ENCODE measurements at regions not wholly inside any gene's neighbourhood (a gene's known extent, or its start where the extent isn't known, plus 50 kb on each side); places are given as distances from the start of the nearest gene placed in this dataset.
"Not testable (repeated sequence)": the region's sequence is repeated elsewhere in the genome, so short reads cannot be mapped to it uniquely, and the experiment has no call there.

DNA sequence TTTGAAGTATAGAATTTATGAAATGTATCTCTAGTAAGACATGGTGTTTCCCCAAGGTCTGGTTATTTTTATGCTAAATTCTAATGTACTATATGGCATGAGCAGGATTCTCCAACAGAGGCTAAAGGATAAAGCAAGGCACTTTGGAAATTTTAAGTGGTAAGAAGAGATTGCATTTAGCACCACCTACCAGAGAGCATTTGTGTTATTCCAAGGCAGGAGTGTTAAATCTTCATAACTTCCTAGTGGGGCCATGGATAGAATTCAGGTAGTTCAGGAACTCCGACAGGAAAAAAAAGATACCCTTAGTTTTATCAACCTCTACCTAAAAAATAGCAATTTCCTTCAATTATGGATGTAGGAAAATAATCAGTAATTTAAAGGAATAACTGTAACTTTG, 497.4 kb upstream of the CRIM1 start:
- DNase-seq (ENCODE audit: extremely low spot score, insufficient read length, low read depth) (no peak), FAIRE-seq (no peak)

DNA sequence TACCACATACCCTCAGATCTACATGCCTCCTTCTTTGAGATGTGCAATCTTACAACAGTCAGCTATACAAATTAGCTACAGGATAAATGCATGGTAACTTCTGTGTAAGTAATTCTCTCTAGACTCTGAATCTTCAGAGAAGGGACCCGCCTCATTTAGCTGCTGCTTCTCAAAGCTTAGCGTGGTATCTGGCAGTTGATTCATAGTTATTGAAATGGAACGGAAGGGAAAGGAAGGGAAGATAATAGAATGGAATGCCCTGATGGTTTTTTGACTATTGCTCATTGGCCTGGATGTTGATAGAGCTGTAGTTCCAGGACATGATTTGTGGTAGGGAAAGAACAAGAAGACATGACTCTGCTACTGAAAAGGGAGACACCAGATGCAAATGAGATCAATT, 498.1 kb upstream of the CRIM1 start:
- DNase-seq (ENCODE audit: extremely low spot score, insufficient read length, low read depth), result no peak

DNA sequence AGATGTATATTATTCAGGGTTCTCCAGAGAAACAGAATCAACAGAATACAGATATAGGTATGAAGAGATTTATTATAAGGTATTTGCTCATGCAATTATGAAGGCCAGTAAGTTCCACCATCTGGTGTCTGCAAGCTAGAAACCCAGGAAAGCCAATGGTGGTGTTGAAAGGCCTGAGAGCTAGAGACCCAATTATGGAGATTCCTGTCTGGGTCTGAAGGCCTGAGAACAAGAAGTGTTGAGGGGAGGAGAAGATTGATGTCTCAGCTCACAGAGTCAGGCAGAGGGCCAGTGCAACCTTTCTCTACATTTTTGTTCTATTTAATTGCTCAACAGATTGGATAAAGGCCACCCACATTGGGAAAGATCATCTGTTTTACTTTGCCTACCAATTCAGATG, 524.2 kb upstream of the CRIM1 start:
- FAIRE-seq (no peak), DNase-seq (ENCODE audit: extremely low spot score, insufficient read length, low read depth) (no peak)

More for the DNA sequence above, 498.1 kb upstream of the CRIM1 start:
- no peak for FAIRE-seq

DNA sequence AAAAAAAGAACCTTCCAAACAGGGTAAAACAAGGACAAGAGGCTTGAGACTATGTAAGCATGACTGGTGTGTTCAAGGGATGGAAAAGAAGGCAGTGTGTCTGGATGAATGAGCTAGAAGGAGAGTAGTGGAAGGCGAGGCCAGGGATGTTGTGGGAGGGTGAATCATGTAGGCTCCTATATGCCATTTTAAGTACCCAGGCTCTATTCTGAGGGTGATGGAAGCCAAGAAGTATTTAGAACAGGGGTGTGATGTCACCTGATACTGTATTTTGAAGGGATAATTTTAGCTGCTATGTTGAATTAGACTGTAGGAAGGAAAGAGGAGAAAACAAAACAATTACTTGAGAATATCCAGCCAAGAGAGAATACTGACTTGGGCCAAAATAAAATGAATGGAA, 524.7 kb upstream of the CRIM1 start:
- DNase-seq (ENCODE audit: extremely low spot score, insufficient read length, low read depth), result no peak
- no peak for FAIRE-seq

DNA sequence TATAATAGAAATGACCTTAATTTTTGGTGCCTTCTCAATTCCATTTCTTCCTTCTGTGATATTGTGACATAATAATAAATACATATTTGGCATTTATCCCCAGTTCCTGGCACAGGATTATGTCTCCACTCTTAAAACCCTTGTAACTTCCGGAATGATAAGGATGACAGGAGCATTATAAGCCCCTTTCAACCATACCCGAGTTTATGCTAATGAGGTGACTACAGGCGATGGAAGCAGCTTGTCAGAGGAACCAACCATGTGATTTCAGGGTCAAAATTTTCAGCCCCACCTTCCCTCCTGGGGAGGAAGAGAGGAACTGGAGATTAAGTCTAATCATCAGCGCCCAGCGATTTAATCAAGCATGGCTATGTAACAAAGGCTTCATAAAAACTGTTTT, 528.5 kb upstream of the CRIM1 start:
- FAIRE-seq, result no peak
- DNase-seq (ENCODE audit: extremely low spot score, insufficient read length, low read depth), result no peak

DNA sequence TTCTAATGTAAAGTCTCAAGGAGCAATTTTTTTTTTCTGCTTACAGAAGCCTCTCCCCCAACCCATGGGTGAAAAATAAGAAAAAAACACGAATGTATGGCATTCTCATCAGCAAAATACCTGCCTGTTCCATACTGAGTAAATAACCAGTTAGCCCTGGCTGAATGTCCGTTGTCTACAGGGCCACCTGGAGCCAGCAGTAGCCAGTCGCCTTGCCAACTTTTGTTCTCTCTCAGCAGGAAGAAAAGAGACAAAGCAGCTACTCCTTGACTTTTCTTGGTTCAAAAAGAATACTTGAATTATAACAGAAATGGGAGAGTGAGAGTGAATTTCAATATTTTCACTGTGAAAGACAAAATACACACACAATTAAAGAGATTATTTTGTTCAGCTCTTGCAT, 532.9 kb upstream of the CRIM1 start:
- FAIRE-seq, result no peak
- no peak for DNase-seq (ENCODE audit: extremely low spot score, insufficient read length, low read depth)

DNA sequence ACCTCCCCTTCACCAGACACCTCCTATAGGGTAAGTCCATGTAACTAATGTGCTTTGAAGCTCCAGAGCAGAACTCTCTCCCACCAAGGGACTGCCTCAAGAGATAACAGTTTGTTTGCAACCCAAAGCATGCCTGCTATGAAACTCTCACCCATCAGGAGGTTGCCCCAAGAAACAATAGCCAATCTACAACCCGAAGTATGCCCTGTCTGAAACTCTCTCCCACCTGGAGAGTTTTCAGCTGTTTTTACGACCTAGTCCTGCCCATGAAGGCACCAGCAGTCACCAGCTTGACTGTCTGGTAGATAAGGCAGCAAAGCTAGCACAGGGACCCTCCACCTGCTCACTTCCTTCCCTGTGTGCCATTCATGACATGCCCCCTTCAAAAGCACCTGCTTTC, 533.9 kb upstream of the CRIM1 start:
- no peak for DNase-seq (ENCODE audit: extremely low spot score, insufficient read length, low read depth)
- no peak for FAIRE-seq

DNA sequence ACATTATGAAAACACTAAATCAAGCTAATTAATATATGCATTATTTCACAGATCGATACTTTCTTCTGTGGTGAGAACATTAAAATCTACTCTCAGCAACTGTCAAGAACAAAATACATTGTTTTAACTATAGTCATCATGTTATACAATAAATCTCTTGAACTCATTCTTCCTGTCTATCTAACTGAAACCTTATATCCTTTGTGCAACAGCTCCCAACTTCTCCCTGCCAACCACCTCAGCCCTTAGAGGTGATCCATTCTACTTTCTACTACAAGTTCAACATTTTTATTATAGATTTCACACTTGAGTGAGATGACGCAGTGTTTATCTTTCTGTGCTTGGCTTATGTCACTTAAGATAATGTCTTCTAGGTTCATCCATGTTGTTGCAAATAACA, 535.2 kb upstream of the CRIM1 start:
- no peak for FAIRE-seq

DNA sequence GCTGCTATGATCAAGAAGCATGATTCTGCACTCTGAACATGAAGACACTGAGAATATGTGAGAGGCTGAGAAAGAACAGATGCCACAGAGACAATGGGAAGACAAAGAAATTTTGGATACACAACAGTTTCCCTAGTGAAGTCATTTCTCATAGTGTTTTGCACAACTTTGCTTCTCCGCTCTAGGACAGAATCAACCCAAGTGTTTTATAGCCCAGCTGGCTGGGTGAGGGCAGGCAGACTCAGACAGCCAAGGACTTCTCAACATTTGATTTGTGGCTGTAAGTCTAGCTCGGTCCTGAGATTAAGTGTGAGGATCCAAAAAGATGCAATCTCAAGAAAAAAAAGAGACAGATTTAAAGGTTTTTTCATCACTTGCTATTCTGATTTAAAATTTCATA, 536.5 kb upstream of the CRIM1 start:
- DNase-seq (ENCODE audit: extremely low spot score, insufficient read length, low read depth) (no peak), FAIRE-seq (no peak)

More for the DNA sequence above, 535.2 kb upstream of the CRIM1 start:
- DNase-seq (ENCODE audit: extremely low spot score, insufficient read length, low read depth), result no peak

DNA sequence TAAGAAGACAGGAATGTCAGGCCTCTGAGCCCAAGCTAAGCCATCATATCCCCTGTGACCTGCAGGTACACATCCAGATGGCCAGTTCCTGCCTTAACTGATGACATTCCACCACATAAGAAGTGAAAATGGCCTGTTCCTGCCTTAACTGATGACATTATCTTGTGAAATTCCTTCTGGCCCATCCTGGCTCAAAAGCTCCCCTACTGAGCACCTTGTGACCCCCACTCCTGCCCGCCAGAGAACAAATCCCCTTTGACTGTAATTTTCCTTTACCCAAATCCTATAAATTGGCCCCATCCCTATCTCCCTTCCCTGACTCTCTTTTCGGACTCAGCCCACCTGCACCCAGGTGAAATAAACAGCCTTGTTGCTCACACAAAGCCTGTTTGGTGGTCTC, 537.2 kb upstream of the CRIM1 start:
- not testable (repeated sequence) for FAIRE-seq; DNase-seq (ENCODE audit: extremely low spot score, insufficient read length, low read depth)

DNA sequence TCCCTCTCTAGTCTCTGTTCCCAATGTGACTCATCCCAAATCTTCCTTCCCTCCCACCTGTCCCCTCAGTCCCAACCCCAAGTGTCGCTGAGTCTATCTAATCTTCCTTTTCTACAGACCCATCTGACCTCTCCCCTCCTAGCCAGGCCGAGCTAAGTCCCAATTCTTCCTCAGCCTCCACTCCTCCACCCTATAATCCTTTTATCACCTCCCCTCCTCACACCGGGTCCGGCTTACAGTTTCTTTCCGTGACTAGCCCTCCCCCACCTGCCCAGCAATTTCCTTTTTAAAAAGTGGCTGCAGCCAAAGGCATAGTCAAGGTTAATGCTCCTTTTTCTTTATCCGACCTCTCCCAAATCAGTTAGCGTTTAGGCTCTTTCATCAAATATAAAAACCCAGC, 541.0 kb upstream of the CRIM1 start:
- not testable (repeated sequence) for FAIRE-seq; DNase-seq (ENCODE audit: extremely low spot score, insufficient read length, low read depth)

DNA sequence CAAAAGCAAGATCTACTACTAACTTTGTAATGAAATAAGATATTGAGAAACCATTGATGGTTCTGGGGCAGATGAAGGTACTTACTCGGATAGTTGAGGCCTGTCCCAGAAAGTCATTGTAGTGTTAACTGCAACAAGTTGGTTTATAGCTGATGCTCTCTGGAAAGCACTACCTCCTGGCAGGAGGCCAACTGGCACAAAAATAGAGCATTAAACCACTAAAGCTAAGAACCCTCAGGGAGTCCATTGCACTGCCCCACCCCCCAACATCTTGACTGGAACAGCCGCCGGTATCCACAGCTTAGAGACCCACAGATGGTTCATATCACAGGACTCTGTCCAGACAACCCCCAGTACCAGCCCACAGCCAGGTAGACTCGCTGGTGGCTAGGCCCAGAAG, 552.5 kb upstream of the CRIM1 start:
- DNase-seq (ENCODE audit: extremely low spot score, insufficient read length, low read depth) (no peak), FAIRE-seq (no peak)

DNA sequence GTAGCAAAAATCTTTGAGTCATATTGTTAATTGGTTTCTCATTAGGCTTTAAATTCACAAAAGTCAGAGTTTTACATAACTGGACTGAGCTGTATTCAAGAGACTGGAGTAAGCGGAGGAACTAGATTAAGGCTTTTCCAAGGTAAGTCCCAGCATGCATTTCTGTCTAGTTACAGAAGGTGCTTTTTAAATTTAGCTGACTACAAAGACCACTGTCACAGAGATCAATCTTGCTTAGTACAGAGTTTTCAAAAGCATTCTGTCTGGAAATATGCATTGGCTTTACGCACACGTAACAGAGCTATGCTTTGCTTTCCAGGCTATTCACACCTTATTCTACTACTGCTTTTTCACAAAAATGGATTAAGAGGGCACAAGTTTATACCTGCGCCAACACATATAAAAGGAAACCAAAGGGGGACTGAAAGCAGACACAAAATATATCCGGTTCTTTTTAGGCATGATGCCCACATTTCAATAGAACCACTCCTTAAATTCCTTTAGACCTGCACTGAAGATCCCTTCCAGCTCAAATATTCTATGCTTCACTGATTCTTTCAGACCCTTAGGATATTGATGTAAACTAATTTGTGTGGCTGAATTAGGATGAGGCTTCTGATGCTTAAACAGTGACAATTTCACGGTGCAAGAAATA, 560.7 kb upstream of the CRIM1 start:
- no peak for DNase-seq (ENCODE audit: extremely low spot score, insufficient read length, low read depth)
- FAIRE-seq, result no peak

DNA sequence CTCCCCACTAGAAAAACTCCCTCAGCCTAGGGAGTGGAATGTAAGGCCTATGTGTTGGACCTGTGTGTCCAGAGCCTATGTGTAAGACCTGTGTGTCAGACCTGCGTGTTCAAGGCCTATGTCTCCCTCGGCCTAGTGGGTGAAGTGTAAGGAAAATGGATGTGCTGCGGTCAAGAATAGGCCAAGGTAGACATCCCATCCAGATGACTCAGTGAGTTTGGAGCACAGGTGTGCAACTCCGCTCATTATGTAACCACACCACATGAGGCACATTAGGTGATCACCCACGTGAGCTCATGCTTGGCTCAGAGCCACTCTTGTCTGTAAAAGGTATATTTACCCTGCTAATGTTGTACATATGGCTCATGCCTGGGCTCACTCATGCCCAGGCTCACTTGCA, 565.3 kb upstream of the CRIM1 start:
- no peak for DNase-seq (ENCODE audit: extremely low spot score, insufficient read length, low read depth)
- no peak for FAIRE-seq

DNA sequence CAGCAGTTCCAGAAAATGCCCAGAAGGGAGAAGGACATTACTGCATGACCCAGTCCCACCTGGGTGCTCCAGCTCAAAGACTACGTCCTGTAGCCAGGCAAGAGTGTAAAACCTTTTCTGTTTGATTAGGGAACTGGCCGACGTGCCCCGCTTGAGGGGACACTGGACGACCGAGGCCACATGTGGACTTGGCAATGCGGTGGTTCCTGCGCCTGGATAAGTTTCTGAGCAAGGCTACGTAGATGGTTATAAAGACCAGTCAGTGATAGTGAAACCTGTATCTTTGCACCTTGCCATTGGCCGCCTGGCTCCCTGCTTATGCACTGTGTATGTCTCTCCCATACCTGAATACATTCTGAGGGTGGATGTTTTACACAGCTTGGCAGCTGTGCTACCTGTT, 567.0 kb upstream of the CRIM1 start:
- no peak for FAIRE-seq
- DNase-seq (ENCODE audit: extremely low spot score, insufficient read length, low read depth), result no peak

DNA sequence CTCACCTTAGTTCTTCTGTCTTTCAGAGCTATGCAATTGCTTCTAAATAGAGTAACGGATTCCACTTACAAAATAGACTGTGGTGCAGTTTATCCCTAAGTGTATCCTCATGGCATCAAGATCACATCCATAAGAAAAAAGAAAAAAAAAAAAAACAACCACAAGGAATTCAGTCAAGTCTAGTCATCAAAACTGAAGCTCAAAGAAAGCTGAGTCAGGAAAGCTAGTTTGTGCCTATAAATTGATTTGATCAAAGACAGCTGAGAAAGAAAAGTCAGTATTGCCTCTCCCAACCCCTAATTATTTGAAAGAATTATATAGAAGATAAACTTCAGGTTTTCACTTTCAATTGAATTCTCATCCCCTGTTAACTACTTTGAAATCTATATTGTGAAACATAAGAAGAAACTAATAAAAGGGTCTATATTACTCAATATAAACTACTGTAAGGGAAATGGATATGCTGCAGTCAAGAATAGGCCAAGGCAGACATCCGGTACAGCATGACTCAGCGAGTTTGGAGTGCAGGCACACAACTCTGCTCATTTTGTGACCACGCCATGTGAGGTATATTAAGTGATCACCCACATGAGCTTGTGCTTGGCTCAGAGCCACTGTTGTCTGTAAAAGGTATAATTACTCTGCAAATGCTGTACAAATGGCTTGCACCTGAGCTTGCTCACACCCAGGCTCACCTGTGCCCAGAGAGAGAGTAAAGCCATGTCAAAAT, 568.1 kb upstream of the CRIM1 start:
- no peak for FAIRE-seq
- no peak for DNase-seq (ENCODE audit: extremely low spot score, insufficient read length, low read depth)

DNA sequence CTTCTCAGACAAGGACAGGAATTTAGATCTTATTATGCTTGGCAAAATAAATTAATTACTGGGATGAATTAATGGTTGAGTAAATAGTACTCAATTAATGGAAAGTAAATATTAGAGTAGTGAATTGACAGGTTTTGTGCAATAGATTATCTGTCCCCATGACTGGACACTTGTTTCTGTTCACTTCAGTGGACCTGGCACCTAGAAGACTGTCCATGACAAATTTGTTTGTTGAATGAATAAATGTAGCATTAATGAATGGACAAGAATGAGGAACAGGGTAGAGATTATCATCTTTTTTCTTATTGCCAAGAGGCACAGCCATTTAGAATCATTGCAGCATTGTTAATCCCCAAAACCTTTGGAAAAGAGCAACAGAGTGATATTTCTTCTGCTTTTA, 570.0 kb upstream of the CRIM1 start:
- FAIRE-seq (no peak), DNase-seq (ENCODE audit: extremely low spot score, insufficient read length, low read depth) (no peak)

DNA sequence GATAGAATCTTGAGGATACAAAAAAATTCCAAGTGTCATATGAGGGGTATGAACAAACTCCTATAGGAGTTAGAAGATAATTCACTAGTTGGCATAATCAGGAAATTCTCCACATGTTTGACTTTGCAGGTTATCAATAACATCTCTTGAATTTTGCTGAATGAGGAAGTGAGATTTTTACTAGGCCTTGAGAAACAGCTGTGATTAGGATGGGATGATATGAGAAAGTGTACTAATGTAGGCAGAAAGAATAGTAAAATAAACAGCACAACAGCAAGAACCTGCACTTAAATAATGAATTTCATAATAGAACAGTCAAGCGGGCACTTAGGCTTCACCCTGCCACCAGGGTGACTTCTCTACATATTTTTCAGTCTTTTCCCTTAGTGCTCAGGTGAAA, 570.8 kb upstream of the CRIM1 start:
- FAIRE-seq (no peak), DNase-seq (ENCODE audit: extremely low spot score, insufficient read length, low read depth) (no peak)

DNA sequence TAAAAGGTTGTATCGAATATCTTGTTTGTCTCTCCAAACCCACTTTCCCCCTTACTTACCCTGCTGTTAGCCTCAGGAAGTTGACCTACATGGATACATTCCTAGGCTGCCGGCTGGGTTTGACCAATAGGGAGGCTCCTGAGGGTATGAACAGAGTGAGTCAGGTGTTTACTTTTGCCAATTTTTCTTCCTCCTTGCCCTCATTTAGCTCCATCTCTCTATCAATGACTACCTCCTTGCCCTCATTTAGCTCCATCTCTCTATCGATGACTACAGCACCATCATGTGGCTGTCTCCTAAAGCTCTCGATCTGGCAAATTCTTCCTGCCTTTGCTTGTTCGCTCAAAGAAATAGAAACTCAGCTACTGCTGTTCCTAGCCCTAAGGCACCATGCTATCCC, 571.9 kb upstream of the CRIM1 start:
- FAIRE-seq (no peak), DNase-seq (ENCODE audit: extremely low spot score, insufficient read length, low read depth) (no peak)

DNA sequence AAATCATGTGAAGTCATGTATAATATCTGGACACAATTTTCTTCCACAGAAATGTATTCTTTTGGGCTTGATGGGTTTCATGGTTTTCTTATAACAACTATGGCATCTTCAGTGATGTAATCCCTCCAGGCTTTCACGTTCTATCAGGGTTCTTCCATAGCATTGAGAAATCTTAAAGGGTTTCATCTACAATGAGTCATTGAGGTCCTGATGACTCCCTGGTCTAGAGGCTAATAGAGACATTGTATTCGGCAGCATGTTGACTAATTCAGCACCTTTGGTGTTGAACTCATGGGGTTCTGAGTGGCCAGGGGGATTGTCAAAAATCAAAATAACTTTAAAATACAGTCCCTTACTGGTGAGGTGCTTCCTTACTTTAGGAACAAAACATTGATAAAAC, 614.0 kb upstream of the CRIM1 start:
- DNase-seq (ENCODE audit: extremely low spot score, insufficient read length, low read depth) (no peak), FAIRE-seq (no peak)

DNA sequence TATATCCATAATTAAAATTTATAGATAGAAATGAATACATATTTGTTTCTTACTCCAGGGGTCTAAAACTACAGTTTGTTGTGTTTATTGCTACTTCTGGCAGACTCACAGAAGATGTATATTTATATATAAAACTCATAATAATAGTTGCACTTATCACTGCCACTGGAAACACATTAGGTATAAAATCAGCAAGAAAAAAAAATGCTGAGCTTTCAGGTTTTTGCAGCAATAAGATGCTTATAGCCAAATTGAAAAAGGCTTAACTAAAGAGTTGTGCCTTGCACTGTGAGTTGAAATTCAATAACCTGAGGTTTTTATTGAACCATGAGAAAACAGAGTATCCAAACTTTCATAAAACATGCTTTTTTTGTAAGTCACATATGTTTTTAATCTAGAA, 623.9 kb upstream of the CRIM1 start:
- DNase-seq (ENCODE audit: extremely low spot score, insufficient read length, low read depth) (no peak), FAIRE-seq (no peak)

DNA sequence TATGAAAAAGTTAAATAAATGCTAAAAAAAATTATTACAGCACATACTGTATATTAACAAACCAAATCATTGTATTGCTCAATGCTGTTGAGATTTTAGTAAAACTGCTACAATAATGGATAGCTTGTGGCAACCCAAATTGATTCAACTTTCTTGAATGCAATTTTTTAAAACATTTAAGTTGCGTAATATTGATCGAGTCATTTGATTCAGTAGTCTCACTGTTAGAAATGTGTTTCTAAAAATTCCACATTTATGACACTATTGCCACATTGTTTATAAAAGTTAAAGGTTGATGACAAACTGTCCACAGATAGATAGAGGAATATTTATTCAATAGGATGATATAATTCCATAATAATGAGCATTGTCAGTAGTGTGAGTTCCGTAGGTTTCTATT, 640.7 kb upstream of the CRIM1 start:
- no peak for FAIRE-seq
- no peak for DNase-seq (ENCODE audit: extremely low spot score, insufficient read length, low read depth)
